GM12878 (cell line): ENCODE measurements at regions not wholly inside any gene's neighbourhood (a gene's known extent, or its start where the extent isn't known, plus 50 kb on each side); places are given as distances from the start of the nearest gene placed in this dataset.

Experiments
- GATAD2B ChIP-seq: fragments of 450-650 bp; conservative IDR thresholded peaks from 2 replicates; pipeline ENCODE4 v1.6.1; 2017; ENCODE audit warnings: low read depth, mild to moderate bottlenecking, moderate library complexity
- HDAC2 ChIP-seq: fragments of 200-600 bp; sonication (generic); IDR thresholded peaks from 2 replicates; pipeline ENCODE4 v1.6.1; 2017
- IRF4 ChIP-seq: IDR thresholded peaks from 2 replicates; pipeline ENCODE4 v1.6.1; 2011; ENCODE audit warnings: low read depth, low read length
- MTA3 ChIP-seq: IDR thresholded peaks from 2 replicates; pipeline ENCODE4 v1.6.1; 2012; ENCODE audit warnings: low read length, inconsistent platforms, borderline replicate concordance
- NR2C1 ChIP-seq: fragments of 450-650 bp; IDR thresholded peaks from 2 replicates; pipeline ENCODE4 v1.6.1; 2017; ENCODE audit warnings: antibody characterized with exemption, mild to moderate bottlenecking, moderate library complexity
- RAD21 ChIP-seq: IDR thresholded peaks from 2 replicates; pipeline ENCODE4 v1.6.1; 2011; ENCODE audit warnings: mild to moderate bottlenecking, low read depth, low read length, moderate library complexity; ENCODE audit not compliant: insufficient read depth
- TBL1XR1 ChIP-seq: IDR thresholded peaks from 2 replicates; pipeline ENCODE4 v1.6.1; 2012; ENCODE audit warnings: low read depth, low read length, improper control_type of control experiment
- TF ChIP-seq, protein P1 (sequence below): fragments of 450-650 bp; IDR thresholded peaks from 2 replicates; pipeline ENCODE4 v1.6.1; 2017; ENCODE audit warnings: mild to moderate bottlenecking, moderate library complexity
- TF ChIP-seq, protein P2 (sequence below): fragments of 450-650 bp; IDR thresholded peaks from 2 replicates; pipeline ENCODE4 v1.6.1; 2017; ENCODE audit warnings: mild to moderate bottlenecking, low read depth, inconsistent platforms; ENCODE audit not compliant: poor library complexity, severe bottlenecking
- TF ChIP-seq, protein P3 (sequence below): IDR thresholded peaks from 2 replicates; pipeline ENCODE4 v1.6.1; 2012; ENCODE audit warnings: low read depth, low read length, improper control_type of control experiment
- TF ChIP-seq, protein P4 (sequence below): fragments of 450-650 bp; IDR thresholded peaks from 2 replicates; pipeline ENCODE4 v1.6.1; 2016; ENCODE audit warnings: mild to moderate bottlenecking
- TF ChIP-seq, protein P5 (sequence below): fragments of 450-650 bp; IDR thresholded peaks from 2 replicates; pipeline ENCODE4 v1.6.1; 2016; ENCODE audit warnings: mild to moderate bottlenecking
- TF ChIP-seq, protein P6 (sequence below): fragments of 450-650 bp; IDR thresholded peaks from 2 replicates; pipeline ENCODE4 v1.6.1; 2017; ENCODE audit warnings: antibody characterized with exemption, mild to moderate bottlenecking, moderate library complexity
- TF ChIP-seq, protein P7 (sequence below): IDR thresholded peaks from 2 replicates; pipeline ENCODE4 v1.6.1; 2011; ENCODE audit warnings: low read depth, mild to moderate bottlenecking, low read length, moderate library complexity, borderline replicate concordance; ENCODE audit errors: extremely low read depth

DNA sequence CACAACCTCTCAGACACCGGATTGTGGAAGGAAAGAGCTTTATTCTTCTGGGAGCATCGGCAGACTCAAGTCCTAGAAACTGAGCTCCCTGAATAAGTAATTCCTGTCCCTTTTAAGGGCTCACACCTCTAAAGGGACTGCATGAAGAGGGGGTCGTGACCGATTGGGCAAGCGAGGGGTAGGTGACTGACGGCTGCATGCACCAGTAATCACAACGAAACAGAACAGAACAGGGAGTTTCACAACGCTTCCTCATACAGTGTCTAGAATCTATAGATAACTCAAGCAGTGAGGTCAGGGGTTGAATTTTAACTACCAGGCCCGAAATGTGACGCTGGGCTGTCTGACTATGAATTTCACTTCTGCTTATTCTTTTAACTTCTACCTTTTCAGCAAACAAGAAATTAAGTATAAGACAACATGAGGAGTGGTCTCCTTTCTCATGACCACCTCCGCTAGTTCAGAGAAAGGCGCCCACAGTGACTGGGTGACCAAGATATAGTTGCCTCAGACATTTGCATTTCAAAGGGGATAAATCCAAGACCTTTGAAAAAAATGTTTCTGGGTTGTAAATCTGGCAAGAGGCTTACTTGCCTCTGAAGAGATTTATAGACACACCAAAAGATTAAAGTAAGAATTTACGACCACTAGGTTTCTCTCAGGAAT, 88.4 kb upstream of the ATF7IP2 start (continued):
- TF ChIP-seq, protein P1, sequence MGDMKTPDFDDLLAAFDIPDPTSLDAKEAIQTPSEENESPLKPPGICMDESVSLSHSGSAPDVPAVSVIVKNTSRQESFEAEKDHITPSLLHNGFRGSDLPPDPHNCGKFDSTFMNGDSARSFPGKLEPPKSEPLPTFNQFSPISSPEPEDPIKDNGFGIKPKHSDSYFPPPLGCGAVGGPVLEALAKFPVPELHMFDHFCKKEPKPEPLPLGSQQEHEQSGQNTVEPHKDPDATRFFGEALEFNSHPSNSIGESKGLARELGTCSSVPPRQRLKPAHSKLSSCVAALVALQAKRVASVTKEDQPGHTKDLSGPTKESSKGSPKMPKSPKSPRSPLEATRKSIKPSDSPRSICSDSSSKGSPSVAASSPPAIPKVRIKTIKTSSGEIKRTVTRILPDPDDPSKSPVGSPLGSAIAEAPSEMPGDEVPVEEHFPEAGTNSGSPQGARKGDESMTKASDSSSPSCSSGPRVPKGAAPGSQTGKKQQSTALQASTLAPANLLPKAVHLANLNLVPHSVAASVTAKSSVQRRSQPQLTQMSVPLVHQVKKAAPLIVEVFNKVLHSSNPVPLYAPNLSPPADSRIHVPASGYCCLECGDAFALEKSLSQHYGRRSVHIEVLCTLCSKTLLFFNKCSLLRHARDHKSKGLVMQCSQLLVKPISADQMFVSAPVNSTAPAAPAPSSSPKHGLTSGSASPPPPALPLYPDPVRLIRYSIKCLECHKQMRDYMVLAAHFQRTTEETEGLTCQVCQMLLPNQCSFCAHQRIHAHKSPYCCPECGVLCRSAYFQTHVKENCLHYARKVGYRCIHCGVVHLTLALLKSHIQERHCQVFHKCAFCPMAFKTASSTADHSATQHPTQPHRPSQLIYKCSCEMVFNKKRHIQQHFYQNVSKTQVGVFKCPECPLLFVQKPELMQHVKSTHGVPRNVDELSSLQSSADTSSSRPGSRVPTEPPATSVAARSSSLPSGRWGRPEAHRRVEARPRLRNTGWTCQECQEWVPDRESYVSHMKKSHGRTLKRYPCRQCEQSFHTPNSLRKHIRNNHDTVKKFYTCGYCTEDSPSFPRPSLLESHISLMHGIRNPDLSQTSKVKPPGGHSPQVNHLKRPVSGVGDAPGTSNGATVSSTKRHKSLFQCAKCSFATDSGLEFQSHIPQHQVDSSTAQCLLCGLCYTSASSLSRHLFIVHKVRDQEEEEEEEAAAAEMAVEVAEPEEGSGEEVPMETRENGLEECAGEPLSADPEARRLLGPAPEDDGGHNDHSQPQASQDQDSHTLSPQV: no peak; the same call in 1 of the 2 replicates
- TF ChIP-seq HDAC2 (0 out of 2 replicates have a peak, but pooled peaks have one; percentile 62), TBL1XR1 (peak; percentile 92), NR2C1 (peak; percentile 69), GATAD2B (peak; percentile 68; the same call in 1 of the 2 replicates), RAD21 (no peak), IRF4 (peak; percentile 90), MTA3 (peak; percentile 28; the same call in 1 of the 2 replicates)
- TF ChIP-seq, protein P2, sequence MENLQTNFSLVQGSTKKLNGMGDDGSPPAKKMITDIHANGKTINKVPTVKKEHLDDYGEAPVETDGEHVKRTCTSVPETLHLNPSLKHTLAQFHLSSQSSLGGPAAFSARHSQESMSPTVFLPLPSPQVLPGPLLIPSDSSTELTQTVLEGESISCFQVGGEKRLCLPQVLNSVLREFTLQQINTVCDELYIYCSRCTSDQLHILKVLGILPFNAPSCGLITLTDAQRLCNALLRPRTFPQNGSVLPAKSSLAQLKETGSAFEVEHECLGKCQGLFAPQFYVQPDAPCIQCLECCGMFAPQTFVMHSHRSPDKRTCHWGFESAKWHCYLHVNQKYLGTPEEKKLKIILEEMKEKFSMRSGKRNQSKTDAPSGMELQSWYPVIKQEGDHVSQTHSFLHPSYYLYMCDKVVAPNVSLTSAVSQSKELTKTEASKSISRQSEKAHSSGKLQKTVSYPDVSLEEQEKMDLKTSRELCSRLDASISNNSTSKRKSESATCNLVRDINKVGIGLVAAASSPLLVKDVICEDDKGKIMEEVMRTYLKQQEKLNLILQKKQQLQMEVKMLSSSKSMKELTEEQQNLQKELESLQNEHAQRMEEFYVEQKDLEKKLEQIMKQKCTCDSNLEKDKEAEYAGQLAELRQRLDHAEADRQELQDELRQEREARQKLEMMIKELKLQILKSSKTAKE: peak; percentile 99
- TF ChIP-seq, protein P3, sequence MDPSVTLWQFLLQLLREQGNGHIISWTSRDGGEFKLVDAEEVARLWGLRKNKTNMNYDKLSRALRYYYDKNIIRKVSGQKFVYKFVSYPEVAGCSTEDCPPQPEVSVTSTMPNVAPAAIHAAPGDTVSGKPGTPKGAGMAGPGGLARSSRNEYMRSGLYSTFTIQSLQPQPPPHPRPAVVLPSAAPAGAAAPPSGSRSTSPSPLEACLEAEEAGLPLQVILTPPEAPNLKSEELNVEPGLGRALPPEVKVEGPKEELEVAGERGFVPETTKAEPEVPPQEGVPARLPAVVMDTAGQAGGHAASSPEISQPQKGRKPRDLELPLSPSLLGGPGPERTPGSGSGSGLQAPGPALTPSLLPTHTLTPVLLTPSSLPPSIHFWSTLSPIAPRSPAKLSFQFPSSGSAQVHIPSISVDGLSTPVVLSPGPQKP: no peak
- TF ChIP-seq, protein P4, sequence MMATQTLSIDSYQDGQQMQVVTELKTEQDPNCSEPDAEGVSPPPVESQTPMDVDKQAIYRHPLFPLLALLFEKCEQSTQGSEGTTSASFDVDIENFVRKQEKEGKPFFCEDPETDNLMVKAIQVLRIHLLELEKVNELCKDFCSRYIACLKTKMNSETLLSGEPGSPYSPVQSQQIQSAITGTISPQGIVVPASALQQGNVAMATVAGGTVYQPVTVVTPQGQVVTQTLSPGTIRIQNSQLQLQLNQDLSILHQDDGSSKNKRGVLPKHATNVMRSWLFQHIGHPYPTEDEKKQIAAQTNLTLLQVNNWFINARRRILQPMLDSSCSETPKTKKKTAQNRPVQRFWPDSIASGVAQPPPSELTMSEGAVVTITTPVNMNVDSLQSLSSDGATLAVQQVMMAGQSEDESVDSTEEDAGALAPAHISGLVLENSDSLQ: peak; percentile 98
- TF ChIP-seq, protein P5, sequence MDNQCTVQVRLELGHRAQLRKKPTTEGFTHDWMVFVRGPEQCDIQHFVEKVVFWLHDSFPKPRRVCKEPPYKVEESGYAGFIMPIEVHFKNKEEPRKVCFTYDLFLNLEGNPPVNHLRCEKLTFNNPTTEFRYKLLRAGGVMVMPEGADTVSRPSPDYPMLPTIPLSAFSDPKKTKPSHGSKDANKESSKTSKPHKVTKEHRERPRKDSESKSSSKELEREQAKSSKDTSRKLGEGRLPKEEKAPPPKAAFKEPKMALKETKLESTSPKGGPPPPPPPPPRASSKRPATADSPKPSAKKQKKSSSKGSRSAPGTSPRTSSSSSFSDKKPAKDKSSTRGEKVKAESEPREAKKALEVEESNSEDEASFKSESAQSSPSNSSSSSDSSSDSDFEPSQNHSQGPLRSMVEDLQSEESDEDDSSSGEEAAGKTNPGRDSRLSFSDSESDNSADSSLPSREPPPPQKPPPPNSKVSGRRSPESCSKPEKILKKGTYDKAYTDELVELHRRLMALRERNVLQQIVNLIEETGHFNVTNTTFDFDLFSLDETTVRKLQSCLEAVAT: no peak; the same call in 1 of the 2 replicates
- TF ChIP-seq, protein P6, sequence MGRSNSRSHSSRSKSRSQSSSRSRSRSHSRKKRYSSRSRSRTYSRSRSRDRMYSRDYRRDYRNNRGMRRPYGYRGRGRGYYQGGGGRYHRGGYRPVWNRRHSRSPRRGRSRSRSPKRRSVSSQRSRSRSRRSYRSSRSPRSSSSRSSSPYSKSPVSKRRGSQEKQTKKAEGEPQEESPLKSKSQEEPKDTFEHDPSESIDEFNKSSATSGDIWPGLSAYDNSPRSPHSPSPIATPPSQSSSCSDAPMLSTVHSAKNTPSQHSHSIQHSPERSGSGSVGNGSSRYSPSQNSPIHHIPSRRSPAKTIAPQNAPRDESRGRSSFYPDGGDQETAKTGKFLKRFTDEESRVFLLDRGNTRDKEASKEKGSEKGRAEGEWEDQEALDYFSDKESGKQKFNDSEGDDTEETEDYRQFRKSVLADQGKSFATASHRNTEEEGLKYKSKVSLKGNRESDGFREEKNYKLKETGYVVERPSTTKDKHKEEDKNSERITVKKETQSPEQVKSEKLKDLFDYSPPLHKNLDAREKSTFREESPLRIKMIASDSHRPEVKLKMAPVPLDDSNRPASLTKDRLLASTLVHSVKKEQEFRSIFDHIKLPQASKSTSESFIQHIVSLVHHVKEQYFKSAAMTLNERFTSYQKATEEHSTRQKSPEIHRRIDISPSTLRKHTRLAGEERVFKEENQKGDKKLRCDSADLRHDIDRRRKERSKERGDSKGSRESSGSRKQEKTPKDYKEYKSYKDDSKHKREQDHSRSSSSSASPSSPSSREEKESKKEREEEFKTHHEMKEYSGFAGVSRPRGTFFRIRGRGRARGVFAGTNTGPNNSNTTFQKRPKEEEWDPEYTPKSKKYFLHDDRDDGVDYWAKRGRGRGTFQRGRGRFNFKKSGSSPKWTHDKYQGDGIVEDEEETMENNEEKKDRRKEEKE: no peak
- TF ChIP-seq, protein P7, sequence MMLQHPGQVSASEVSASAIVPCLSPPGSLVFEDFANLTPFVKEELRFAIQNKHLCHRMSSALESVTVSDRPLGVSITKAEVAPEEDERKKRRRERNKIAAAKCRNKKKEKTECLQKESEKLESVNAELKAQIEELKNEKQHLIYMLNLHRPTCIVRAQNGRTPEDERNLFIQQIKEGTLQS: no peak
